H1 (cell line): ENCODE measurements at regions not wholly inside any gene's neighbourhood (a gene's known extent, or its start where the extent isn't known, plus 50 kb on each side); places are given as distances from the start of the nearest gene placed in this dataset.

Experiments used
- EP300 ChIP-seq, 2 experiments: IDR thresholded peaks; 1 replicate in 1 of 2; 2 replicates in 1 of 2; pipeline ENCODE4 v1.6.1; 2011 to 2012; ENCODE audit warnings: low read depth in 2 of 2, low read length in 2 of 2, mild to moderate bottlenecking in 2 of 2, borderline replicate concordance in 1 of 2, inconsistent platforms in 1 of 2, moderate library complexity in 1 of 2
- GABPA ChIP-seq: IDR thresholded peaks from 2 replicates; pipeline ENCODE4 v1.6.1; 2011; ENCODE audit warnings: mild to moderate bottlenecking, low read length, moderate library complexity, borderline replicate concordance; ENCODE audit not compliant: insufficient read depth
- POLR2AphosphoS5 ChIP-seq: IDR thresholded peaks from 2 replicates; pipeline ENCODE4 v1.6.1; 2011; ENCODE audit warnings: low read depth, low read length
- TAF1 ChIP-seq: IDR thresholded peaks from 2 replicates; pipeline ENCODE4 v1.6.1; 2011; ENCODE audit warnings: mild to moderate bottlenecking, low read depth, low read length
- TF ChIP-seq, protein P1 (sequence below): fragments of 300-600 bp; sonication (generic); IDR thresholded peaks from 2 replicates; pipeline ENCODE4 v1.7.1; 2012; ENCODE audit warnings: low read length, moderate library complexity, mild to moderate bottlenecking, inconsistent platforms; ENCODE audit not compliant: insufficient replicate concordance
- TF ChIP-seq, protein P2 (sequence below), 3 experiments: IDR thresholded peaks; 1 replicate in 2 of 3; 2 replicates in 1 of 3; pipeline versions ENCODE4 v1.5.1 to v1.6.1; 2011; ENCODE audit warnings: low read length in 3 of 3, mild to moderate bottlenecking in 3 of 3, inconsistent platforms in 2 of 3, low read depth in 1 of 3, moderate library complexity in 1 of 3; ENCODE audit not compliant: insufficient read depth in 1 of 3; ENCODE audit errors: control extremely low read depth in 1 of 3

DNA sequence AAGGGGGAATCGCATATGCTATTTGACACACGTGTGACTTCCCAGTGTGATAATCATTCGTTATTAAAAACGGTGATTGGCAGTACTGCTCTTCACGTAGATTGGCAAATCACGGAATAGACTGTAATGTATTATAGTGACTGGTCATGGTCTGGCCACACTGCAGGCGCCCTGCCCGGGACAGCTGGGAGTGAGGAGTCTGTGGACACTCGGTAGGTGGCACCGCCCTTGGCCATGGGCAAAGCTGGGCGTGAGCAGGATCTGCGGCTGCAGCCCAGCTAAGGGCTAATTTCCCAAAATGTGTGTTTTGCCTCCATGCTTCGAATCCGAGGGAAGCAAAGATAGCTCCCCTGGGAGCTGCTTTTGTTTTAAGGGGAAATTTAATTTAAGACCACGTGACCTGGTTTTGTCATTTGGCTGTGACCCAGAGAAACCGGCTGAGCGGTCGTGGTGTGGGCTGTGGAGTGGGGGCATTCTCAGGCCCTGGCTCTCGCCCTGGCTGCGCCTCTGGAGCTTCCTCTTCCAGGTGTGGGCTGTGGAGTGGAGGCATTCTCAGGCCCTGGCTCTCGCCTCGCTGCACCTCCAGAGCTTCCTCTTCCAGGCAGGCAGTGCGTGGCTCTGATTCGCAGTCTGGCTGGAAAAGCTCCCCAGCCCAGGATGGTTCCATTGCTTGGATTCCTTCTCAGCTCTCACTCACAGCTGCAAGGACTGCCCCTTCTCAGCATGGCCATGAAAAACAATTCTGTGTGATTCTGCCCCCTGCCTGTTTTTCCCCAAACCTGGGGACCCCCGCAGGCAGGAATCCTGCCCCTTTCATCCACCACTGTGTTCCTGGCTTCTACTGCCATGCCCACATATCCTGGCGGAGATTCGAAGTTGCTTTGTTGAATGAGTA, 131.1 kb downstream of the OLFM1 start (continued):
- TF ChIP-seq, protein P1, sequence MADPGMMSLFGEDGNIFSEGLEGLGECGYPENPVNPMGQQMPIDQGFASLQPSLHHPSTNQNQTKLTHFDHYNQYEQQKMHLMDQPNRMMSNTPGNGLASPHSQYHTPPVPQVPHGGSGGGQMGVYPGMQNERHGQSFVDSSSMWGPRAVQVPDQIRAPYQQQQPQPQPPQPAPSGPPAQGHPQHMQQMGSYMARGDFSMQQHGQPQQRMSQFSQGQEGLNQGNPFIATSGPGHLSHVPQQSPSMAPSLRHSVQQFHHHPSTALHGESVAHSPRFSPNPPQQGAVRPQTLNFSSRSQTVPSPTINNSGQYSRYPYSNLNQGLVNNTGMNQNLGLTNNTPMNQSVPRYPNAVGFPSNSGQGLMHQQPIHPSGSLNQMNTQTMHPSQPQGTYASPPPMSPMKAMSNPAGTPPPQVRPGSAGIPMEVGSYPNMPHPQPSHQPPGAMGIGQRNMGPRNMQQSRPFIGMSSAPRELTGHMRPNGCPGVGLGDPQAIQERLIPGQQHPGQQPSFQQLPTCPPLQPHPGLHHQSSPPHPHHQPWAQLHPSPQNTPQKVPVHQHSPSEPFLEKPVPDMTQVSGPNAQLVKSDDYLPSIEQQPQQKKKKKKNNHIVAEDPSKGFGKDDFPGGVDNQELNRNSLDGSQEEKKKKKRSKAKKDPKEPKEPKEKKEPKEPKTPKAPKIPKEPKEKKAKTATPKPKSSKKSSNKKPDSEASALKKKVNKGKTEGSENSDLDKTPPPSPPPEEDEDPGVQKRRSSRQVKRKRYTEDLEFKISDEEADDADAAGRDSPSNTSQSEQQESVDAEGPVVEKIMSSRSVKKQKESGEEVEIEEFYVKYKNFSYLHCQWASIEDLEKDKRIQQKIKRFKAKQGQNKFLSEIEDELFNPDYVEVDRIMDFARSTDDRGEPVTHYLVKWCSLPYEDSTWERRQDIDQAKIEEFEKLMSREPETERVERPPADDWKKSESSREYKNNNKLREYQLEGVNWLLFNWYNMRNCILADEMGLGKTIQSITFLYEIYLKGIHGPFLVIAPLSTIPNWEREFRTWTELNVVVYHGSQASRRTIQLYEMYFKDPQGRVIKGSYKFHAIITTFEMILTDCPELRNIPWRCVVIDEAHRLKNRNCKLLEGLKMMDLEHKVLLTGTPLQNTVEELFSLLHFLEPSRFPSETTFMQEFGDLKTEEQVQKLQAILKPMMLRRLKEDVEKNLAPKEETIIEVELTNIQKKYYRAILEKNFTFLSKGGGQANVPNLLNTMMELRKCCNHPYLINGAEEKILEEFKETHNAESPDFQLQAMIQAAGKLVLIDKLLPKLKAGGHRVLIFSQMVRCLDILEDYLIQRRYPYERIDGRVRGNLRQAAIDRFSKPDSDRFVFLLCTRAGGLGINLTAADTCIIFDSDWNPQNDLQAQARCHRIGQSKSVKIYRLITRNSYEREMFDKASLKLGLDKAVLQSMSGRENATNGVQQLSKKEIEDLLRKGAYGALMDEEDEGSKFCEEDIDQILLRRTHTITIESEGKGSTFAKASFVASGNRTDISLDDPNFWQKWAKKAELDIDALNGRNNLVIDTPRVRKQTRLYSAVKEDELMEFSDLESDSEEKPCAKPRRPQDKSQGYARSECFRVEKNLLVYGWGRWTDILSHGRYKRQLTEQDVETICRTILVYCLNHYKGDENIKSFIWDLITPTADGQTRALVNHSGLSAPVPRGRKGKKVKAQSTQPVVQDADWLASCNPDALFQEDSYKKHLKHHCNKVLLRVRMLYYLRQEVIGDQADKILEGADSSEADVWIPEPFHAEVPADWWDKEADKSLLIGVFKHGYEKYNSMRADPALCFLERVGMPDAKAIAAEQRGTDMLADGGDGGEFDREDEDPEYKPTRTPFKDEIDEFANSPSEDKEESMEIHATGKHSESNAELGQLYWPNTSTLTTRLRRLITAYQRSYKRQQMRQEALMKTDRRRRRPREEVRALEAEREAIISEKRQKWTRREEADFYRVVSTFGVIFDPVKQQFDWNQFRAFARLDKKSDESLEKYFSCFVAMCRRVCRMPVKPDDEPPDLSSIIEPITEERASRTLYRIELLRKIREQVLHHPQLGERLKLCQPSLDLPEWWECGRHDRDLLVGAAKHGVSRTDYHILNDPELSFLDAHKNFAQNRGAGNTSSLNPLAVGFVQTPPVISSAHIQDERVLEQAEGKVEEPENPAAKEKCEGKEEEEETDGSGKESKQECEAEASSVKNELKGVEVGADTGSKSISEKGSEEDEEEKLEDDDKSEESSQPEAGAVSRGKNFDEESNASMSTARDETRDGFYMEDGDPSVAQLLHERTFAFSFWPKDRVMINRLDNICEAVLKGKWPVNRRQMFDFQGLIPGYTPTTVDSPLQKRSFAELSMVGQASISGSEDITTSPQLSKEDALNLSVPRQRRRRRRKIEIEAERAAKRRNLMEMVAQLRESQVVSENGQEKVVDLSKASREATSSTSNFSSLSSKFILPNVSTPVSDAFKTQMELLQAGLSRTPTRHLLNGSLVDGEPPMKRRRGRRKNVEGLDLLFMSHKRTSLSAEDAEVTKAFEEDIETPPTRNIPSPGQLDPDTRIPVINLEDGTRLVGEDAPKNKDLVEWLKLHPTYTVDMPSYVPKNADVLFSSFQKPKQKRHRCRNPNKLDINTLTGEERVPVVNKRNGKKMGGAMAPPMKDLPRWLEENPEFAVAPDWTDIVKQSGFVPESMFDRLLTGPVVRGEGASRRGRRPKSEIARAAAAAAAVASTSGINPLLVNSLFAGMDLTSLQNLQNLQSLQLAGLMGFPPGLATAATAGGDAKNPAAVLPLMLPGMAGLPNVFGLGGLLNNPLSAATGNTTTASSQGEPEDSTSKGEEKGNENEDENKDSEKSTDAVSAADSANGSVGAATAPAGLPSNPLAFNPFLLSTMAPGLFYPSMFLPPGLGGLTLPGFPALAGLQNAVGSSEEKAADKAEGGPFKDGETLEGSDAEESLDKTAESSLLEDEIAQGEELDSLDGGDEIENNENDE = no peak
- TF ChIP-seq EP300 (IDR thresholded peaks at IDR 0.05; ENCODE audit: borderline replicate concordance in 1 of 2, low read depth in 2 of 2, low read length in 2 of 2) (no peak), GABPA (0 out of 2 replicates have a peak, but pooled peaks have one; percentile 13), POLR2AphosphoS5 (no peak), TAF1 (0 out of 2 replicates have a peak, but pooled peaks have one; percentile 28)
- TF ChIP-seq, protein P2, sequence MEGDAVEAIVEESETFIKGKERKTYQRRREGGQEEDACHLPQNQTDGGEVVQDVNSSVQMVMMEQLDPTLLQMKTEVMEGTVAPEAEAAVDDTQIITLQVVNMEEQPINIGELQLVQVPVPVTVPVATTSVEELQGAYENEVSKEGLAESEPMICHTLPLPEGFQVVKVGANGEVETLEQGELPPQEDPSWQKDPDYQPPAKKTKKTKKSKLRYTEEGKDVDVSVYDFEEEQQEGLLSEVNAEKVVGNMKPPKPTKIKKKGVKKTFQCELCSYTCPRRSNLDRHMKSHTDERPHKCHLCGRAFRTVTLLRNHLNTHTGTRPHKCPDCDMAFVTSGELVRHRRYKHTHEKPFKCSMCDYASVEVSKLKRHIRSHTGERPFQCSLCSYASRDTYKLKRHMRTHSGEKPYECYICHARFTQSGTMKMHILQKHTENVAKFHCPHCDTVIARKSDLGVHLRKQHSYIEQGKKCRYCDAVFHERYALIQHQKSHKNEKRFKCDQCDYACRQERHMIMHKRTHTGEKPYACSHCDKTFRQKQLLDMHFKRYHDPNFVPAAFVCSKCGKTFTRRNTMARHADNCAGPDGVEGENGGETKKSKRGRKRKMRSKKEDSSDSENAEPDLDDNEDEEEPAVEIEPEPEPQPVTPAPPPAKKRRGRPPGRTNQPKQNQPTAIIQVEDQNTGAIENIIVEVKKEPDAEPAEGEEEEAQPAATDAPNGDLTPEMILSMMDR (IDR thresholded peaks at IDR 0.05; ENCODE audit: control extremely low read depth in 1 of 3, insufficient read depth in 1 of 3, low read depth in 1 of 3, low read length in 3 of 3) = peak in 1 of 3 experiments; percentile 11; a peak in 1 of 4 replicates
